Transverse colon (tissue), 3 donors: ENCODE measurements at regions not wholly inside any gene's neighbourhood (a gene's known extent, or its start where the extent isn't known, plus 50 kb on each side); places are given as distances from the start of the nearest gene placed in this dataset.

Source experiments
- EP300 ChIP-seq: sonication (generic); formaldehyde crosslinking; IDR thresholded peaks from one replicate; pipeline ENCODE4 v1.6.1; 2017; ENCODE audit warnings: antibody characterized with exemption, low read depth
- TF ChIP-seq, protein P1 (sequence below), 5 experiments: fragments of 200-600 bp in 3 of 5; fragments of 450-650 bp in 2 of 5; sonication (generic) in 3 of 5; IDR thresholded peaks; 1 replicate in 2 of 5; 2 replicates in 3 of 5; pipeline ENCODE4 v1.5.1; 2016 to 2017; ENCODE audit warnings: antibody characterized with exemption in 5 of 5, inconsistent platforms in 3 of 5, mild to moderate bottlenecking in 2 of 5, moderate library complexity in 1 of 5

DNA sequence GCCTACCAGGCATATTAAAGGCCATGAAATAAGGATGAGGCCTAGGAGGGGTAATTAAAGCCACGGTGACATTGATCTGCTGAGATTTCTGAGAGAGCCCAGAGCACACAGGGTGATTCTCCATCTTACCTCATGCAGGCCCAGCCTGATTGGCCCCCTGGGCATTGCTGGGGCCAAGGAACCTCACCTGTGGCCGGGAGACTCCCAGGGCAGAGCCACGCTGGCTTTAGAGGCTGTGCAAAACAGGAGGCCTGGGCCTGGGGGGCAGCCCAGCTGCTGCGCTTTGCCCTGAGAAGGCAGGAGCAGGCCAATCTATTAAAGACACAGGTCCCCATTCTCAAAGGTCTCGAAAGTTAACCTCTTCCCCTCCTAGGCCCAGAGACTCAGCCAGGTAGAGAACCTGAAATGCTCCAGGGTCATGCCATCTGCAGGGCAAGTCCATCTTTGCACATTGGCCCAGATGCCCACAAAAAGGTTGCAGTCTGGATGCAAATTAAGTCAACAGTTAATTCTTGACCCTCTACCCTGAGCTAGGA is 1099.7 kb downstream of the BCL11B start:
- TF ChIP-seq, protein P1, sequence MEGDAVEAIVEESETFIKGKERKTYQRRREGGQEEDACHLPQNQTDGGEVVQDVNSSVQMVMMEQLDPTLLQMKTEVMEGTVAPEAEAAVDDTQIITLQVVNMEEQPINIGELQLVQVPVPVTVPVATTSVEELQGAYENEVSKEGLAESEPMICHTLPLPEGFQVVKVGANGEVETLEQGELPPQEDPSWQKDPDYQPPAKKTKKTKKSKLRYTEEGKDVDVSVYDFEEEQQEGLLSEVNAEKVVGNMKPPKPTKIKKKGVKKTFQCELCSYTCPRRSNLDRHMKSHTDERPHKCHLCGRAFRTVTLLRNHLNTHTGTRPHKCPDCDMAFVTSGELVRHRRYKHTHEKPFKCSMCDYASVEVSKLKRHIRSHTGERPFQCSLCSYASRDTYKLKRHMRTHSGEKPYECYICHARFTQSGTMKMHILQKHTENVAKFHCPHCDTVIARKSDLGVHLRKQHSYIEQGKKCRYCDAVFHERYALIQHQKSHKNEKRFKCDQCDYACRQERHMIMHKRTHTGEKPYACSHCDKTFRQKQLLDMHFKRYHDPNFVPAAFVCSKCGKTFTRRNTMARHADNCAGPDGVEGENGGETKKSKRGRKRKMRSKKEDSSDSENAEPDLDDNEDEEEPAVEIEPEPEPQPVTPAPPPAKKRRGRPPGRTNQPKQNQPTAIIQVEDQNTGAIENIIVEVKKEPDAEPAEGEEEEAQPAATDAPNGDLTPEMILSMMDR (IDR thresholded peaks at IDR 0.05), result no peak
- TF ChIP-seq EP300, result no peak
